Activated CD8-positive, alpha-beta memory T cell treated with anti-CD3 and anti-CD28 coated beads for 4 hours (primary cell): ENCODE measurements at regions not wholly inside any gene's neighbourhood (a gene's known extent, or its start where the extent isn't known, plus 50 kb on each side); places are given as distances from the start of the nearest gene placed in this dataset.
"Not testable (repeated sequence)": the region's sequence is repeated elsewhere in the genome, so short reads cannot be mapped to it uniquely, and the experiment has no call there.

ENCODE experiments used
- DNase-seq, 2 donors: peaks; one replicate each; pipeline ENCODE4 v3.0.0-alpha.2; 2020; ENCODE audit warnings: low read depth in 2 of 2

DNA sequence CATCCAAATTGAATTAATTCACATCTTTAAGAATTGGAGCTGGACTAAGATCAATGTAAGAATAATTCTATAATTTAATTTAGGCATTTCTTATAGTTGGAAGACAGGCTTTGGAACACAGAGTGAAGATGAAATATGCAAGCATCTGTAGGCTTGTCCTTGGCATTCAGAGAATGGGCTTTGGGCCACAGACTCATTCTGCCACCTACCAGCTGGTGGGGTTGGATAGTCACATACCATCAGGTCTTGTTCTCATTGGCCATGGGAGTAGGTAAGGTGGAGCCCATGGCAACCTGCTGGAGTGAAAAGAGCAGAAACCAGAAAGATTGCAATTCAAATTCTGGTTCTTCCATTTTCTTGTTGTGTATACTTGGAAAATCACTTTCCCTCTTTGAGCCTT lies 300.3 kb downstream of the CYRIA start:
- DNase-seq: no peak

DNA sequence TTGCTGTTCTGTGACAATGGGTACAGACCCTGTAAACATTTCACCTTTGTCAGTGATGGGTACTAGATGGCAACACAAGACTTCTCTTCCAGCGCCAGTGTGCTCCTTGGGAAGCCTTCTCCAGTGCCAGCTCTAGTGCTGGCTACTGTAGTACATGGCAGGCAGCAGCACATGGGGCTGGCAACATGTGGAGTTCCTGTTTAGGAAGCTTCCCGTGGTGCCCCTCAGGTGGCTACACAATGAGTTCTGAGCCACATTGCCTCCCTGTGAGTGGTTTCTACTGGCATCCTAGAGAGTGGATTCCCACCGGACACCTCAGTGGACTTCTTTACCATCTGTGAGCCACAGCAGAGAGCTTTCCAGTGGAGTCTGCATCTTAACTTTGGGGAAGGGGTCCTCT lies 302.1 kb downstream of the CYRIA start:
- no peak for DNase-seq

DNA sequence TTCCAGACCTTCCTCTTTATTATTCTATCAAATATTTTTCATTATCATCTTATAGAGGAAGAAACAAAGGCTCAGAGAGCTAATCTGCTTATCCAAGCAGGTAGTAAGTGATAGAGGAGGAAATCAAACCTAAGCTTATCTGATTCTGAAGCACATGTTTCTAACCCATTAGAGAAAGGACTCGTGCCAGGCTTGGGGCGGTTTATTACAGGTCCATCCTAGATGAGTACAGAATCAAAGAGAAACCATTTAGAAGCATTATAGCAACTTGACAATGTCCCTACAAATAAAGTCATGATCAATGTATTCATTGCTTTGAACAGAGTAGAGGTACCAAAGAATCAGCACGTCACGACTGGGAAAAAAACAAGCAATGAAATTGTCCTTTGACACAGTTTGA lies 303.0 kb downstream of the CYRIA start:
- DNase-seq: no peak

DNA sequence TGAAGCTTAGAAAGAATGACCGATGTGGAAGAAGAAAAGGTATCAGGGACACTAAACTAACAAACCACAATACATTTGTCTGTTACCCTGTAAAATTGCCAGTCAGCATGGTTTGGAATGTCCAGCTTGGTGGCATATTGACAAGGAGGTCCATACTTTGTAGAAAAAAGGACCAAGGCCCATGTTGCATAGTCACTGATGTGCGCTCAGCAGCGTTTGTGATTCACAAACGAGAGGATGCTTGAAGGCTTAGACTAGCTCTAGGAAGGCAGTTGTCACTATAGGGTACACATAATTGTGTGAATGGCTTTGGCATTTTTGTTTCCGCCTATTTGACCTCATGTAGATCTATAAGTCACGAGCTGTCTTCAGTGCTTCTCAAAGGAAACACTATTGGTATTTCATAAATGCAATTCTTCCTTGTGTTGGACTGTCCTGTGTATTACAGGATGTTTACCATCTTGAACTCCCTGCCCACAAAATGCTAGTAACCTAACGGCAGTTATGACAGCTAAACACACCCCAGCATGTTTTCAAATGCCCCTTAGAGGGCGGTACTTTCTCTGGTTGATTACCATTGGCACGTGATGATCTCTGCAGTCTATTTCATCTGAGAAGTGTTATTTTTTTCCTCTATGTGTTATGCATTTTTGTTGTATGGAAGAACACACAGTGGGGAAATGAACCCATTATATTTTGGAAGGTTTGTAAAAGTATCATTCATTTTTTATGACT lies 304.2 kb downstream of the CYRIA start:
- no peak for DNase-seq

DNA sequence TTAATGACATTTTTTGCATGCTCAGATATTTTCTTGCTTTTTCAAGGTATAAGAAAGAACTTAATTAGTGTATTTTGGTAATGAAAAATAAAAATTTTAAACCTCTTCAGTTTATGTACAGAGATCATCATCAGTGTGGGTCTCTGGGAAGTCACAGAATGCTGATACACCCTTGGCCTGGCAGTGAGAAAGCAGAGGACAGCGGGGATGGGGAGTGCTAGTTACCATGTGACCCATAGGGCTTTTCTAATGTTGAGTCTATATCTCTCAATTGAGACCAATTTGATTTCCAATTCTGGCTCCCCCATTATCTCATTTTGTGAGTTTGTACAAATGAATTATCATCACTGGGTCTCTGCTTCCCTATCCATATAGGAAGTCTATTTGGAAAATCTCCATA lies 305.7 kb downstream of the CYRIA start:
- no peak for DNase-seq

DNA sequence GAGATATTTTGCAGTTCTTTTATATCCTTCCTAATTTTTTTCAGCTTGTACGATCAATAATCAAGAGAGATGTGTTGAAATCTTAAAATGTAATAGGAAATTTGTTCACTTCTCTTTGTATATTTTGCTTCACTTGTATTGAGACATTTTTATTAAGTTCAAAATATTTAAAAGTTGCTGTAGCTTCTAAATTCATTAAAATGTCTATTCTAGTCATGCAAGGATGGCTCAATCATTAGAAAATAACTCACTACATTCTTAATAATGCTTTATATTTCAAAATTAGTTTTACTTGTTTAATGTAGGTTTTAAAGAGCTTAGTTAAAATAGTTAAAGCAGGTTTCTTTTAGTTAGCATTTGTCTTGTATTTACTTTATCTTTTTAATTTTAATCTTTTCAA lies 308.4 kb downstream of the CYRIA start:
- DNase-seq: no peak

DNA sequence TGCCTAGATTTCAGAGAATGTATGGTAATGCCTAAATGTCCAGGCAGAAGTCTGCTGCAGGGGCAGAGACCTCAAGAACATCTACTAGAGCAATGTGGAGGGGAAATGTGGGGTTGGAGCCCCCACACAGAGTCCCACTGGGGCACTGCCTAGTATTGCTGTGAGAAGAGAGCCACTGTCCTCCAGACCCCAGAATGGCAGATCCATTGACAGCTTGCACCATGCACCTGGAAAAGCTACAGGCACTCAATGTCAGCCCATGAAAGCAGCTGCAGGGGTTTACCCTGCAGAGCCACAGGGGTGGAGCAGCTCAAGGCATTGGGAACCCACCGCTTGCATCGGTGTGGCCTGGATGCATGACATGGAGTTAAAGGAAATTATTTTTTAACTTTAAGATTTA lies 314.1 kb downstream of the CYRIA start:
- DNase-seq: no peak

- no peak for DNase-seq
Measured at GRCh38 chr2:16351137-16351536, 314.5 kb downstream of the CYRIA start.

DNA sequence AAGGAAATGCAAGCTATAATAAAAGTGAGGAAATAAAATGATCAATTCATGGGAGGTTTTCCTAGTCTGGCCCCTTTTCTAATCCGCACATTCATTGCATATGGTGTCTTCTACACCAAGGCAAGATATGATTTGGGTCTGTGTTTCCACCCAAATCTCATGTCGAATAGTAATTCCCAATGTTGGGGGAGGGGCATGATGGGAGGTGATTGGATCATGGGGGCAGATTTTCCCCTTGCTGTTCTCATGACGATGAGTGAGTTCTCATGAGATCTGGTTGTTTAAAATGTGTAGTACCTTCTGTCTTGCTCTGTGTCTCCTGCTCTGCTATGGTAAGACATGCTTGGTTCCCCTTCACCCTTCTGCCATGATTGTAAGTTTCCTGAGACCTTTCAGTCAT lies 315.4 kb downstream of the CYRIA start:
- no peak for DNase-seq

DNA sequence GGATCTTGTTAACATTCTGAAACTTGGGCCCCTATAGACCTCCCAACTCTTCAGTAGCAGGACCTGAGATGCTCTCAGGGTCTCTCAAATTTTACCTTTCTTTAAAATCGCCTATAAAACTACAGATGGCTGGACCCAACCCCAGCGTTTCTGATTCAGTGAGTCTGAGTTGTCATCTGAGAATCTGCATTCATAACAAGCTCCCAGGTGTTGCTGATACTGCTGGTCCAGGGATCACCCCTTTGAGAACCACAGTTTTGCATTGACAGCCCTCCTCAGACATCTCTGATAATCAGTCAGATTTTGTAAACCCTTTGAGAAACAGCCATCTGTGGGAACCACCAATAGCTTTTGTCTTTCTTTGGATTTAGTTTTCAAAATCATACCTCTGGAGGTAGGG lies 315.8 kb downstream of the CYRIA start:
- no peak for DNase-seq

DNA sequence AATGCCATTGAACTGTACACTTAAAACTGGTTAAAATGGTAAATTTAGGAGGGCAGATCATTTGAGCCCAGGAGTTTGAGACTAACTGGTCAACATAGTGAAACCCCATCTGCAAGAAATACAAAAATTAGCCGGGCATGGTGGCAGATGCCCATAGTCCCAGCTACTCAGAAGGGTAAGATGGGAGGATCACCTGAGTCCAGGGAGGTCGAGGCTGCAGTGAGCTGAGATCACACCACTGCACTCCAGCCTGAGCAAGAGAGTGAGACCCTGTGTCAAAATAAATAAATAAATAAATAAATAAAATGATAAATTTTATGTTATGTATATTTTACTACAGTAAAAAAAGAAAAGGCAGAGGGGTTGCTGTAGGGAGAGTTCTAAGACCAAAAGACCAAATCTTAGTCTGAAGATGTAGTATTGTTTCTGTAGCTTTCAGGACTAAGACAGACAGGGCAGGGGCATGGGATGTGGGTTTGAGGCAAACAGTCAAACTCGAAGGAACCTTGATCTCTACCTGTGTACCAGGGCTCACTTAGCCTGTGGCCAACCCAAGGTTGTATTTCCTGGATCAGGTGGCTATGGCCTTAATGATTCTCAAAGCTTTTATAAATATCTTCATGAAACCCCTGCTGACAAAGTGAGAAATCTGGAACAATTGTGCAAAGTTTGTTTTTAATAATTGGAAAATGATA lies 316.7 kb downstream of the CYRIA start:
- no peak for DNase-seq

GRCh38 chr2:16346671-16347070 lies 319.0 kb downstream of the CYRIA start:
- no peak for DNase-seq

- DNase-seq: not testable (repeated sequence)
Measured at GRCh38 chr2:16345231-16345630, 320.4 kb downstream of the CYRIA start.

DNA sequence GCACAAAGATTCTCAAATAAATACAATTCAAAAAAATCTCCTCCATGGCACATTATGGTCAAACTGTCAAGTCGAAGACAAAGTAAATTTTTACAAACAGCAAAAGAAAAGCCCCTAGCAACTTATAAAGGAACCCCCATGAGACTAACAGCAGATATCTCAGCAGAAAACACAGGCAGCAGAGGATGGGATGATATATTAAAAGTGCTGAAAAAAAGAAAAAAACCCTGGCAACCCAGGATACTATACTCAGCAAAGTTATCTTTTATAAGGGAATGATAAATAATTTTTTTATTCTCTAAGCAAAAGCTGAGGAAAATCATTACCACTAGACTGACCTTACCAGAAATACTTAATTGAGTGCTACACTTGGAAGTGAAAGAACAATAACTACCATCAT lies 326.4 kb downstream of the CYRIA start:
- no peak for DNase-seq

DNA sequence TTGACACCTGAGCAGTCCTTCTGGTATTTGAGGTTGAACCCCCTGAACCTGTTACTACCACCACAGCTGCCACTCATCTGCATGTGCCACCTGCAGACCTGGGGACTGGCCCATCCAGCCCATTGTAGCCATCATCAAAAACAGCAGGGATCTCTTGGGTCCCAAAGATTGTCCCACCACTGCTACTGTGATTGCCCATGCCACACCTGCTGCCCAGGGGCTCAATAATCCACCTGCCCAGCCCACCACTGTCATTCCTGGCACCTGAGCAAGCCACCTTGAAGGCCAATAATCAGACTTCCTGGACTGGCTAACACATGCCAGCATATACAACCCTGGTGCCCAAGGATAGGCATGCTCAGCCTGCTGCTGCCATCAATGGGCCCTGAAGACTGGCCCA lies 327.6 kb downstream of the CYRIA start:
- no peak for DNase-seq

- no peak for DNase-seq
Measured at GRCh38 chr2:16336916-16337315, 328.7 kb downstream of the CYRIA start.

DNA sequence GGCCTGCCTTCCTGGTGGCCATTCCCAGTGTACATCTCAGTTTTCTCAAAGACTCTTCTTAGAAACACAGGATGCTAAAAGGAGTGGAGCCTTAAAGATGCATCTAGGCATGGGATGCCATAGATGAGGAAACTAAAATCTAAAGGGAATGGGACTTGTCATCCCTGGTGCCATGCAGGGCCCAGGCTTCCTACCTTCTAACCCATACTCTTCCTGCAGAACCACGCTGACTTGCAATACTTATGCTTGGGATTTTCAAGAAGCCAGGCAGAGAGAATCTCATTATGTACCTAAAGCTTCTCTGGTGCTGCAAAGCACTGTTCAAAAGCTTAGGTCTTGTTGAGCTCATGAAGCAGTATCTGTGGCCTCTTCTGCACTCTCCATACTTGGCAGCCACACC lies 329.1 kb downstream of the CYRIA start:
- no peak for DNase-seq

DNA sequence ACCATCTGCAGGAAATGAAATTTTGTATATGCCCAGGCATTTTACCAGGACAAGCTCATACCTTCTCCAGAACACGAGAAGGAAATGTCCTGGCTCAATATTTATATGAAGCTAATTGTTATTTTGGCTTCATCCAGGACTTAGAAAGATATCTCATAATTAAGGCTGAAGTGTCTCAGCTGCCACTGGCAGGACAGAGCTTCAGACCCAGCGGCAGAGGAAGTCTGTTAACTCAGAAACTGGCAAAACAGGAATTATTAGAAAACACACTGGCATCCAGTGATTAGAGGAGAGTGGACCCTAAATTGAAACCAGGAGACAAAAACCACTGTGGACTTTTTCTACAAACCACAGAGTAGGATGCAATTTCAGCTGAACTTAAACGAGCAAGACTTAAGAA lies 329.7 kb downstream of the CYRIA start:
- DNase-seq: no peak

DNA sequence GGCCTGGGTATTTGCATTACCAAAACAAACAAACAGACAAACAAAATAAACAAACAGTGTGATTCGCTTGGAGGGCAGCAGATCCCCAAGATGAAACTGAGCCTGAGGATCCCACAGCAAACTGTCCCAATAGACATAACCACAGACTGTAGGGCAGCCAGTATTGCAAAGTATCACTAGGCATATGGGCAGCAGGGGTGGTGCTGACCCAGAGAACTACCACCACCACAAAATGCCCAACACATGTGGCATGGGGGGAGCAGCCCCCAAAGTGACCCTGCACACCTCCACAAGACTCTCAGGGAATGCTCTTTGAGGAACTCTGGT lies 330.1 kb downstream of the CYRIA start:
- no peak for DNase-seq

DNA sequence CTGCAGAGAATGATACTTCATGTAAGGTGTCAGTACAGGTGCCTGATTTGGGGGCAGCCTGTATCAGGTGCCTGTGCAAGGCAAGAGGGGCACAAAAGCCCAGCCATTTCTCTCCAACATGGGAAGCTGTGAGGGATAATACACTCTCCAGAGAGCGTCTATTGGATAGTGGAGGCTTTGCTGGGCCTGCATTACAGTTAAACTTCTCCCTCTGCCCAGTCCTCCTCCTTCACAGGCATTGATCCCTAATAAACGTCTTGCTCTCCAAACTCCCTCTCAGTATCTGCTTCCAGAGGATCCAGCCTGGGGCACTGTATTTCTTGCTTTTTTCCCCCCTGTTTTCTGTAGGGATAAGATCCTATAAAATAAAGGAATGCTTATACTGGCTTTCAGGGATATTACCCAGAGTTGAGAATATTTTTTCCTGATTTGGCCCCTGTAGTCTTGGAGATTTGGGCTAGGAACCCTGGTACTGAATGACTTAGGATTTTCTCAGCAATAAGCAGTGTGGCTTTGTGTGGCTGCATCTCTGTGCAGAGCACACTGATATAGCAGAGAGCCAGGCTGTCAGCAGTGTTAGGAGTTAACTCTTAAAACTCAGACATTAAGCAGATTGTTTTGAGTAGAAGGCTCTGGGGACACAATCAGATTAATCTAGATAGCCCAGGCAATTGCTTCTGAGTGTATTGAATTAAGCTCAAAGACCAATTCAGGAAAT lies 330.6 kb downstream of the CYRIA start:
- no peak for DNase-seq

DNA sequence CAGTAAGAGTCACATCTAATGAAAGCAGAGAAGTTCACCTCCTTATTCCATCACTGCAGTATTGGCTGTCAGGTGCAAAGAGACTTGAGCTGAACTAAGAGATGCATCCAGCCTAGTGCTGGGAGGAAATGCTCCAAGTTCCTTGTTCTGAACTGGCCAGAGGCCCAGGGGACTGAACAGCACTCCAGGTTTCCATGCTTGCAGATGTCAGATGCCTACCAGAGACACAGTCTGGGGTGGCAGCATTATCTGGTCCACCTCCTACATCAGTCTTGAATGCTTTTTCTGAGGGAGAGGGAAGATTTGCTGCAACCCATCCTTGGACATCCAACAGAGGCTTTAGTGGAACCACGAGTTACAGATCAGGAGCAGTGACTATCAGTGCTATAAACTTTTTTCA lies 331.3 kb downstream of the CYRIA start:
- no peak for DNase-seq

DNA sequence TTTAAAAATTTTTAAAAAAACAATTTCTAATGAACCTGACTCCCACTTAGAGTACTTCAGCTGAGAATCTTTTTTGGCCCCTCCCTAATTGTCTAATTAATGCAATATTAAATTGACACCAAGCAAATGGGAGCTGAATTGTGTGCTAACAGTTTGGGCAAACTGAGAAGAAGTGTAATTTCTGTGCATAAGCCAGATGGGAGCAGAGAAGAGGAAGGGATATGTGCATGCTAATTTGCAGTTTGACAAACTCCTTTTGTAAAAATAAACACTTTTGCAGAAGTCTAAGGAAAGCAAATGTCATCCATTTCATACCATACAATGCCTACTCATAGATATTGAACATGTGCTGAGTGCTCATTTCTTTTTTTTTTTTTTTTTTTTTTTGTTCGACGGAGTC lies 332.0 kb downstream of the CYRIA start:
- DNase-seq: no peak
